ENCODE measurements at regions not wholly inside any gene's neighbourhood (a gene's known extent, or its start where the extent isn't known, plus 50 kb on each side); places are given as distances from the start of the nearest gene placed in this dataset.
"Not testable (repeated sequence)": the region's sequence is repeated elsewhere in the genome, so short reads cannot be mapped to it uniquely, and the experiment has no call there.

DNA sequence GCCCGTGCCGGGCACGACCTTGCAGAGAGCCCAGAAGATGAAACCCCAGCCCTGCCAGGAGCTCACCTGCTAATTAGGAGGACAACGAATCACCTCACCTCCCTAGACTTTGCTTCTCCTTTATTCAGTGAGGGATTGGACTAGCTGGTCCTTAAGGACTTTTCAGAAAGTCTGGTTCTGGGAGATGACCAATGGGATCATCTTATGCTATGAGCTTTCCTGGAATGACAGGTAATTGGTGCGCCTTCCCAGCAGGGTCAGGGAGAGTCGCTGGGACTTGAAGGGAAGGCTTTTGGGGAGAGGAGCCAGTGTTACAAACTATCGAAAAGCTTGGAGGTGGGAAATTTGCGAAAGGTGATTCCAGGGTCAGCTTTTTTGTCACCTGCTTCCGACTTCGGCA is 159.1 kb downstream of the KLRB1 start:
- peak; percentile 8 for DNase-seq

DNA sequence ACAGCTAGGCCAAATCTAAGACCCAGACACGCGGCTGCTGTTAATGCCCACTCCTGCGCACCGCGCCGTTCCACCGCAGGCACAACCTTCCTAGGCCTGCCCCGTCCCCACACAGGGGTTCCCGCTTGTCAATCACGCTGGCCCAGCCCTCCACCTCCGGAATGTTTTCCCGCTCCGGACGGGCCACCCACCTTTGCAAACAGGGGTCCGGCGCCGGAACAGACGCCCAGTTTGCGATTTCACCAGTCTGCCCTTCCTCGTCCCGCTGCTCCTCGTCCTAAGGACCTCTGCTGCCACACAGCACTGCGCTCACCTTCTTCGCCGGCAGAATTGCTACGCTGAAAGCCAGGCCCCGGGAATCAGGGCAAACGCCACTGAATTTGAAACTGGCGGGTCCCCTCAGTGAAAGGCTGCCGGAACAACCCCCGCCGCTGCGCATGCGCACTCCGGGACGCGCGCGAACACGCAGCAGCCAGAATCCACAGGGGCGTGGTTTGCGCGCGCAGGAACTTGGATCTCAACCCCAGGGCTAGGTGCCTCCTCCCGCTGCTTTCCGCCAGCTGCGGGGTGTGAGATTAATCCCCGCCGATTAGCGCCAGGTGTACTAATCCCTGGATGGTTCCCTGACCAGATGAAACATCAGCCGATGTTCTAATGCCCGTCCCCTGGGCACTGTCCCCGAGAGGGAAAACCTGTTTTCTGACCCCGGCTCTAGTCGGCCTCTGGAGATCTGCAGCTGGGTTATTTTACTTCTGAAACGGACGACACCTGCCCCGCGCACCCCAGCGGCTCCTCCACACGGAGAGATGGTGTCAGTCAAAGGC is 159.7 kb downstream of the KLRB1 start:
- peak; percentile 63 for DNase-seq

DNA sequence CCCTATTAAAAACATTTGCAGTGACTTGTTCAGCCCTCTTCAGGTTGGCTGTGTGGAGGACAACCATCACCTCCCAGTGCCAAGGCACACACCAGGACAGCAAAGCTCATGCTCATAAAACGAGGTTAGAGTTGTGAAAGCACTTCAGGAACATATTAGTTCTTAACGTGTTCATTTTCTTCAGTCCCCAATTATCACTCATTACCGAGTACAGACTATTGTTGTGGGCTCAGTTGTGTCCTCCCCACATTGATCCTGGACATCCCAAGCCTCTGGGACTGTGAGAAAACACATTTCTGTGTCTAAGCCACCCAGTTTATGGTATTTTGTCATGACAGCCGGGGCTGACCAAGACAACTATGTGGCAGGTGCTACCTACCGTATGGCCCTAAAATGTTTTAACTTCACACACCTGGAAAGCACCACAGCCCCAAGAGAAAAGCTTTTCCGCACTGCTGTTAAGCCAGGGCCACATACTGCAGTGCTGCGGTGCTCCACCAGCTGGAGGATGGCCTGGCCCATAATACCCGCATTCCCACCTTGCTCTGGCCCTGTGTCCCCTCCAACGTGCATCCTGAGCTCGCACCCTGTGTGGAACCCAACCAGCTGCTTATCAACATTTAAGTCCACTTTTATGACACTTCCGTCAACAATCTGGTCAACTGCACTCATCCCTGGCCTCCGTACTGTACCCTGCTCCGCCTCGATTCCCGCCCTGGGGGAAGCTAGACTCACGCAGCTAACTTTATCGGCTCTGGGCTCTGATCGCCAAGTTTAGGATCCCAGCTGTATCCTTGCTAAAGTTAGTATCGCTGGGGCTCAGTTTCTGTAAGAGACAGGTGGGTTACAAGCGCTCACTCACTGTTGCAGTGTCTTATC is 160.6 kb downstream of the KLRB1 start:
- not testable (repeated sequence) for DNase-seq

DNA sequence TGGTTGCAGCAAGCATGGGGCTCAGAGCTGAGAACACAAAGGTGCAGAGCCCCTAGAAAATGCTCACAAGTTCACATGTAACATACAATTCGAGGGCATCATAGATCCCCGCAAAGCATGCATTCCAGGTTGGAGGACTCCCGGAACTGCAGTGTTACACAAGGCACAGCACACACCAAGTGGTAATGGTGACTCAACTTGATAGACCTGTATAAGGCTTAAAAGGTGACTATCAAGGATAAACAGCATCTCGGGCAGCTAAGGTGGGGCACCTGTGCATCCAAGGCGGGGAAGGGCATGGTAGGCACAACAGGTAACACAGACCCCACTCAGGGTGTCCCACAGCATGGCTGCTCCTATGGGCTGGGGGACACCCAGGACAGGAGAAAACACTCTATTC is 167.3 kb downstream of the KLRB1 start:
- not testable (repeated sequence) for DNase-seq

DNA sequence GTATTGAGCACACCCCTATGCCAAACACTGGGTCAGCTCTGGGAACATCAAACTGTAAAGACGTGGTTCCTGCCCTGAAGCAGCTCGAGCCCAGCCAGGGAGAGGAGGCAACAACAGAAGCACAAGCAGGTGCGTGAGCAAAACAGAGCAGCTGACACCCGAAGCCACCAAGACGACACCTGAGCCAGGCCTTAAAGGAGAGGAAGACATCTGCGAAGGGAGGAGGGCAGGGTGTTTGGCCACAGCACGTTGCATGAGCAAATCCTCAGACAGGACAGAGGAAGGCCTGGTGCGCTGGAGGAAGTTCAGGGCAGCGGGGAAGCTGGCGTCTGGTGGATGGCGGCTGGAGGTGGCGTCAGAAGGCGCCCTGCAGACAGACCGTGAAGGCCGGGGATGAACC is 172.0 kb downstream of the KLRB1 start:
- DNase-seq = not testable (repeated sequence)

DNA sequence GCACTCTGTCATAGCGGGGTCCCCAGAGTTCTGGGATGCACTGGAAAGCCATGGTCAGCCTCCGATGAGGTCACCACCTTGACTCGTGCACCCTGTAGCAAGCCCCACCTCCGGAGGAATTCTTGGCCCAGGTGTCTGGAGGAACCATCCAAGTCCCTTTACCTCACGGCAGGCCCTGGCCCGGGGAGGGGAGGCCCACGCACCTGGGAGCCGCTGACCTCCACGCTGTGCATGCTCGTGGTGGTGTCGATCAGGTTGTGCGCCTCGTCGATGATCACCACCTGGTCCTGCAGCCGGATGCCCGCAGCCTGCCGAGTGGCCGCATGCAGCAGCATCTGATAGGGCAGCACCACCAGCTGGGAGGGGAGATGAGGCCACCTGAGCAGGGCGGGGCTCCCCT is 177.3 kb downstream of the KLRB1 start:
- DNase-seq = not testable (repeated sequence)

DNA sequence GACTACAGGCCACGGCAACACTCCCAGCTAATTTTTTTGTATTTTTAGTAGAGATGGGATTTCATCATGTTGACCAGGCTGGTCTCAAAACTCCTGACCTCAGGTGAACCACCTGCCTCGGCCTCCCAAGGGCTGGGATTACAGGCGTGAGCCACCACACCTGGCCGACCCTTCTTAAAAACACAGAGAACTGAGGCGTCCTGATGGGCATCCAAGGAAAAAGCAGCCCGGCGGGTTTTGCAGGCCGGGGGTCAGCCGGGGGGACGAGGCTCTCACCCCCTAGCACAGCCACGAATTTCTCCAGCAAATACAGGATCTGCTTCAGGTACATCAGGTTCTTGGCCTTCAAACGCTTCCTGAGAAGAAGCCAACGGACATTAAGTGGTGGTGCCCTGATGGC is 178.9 kb downstream of the KLRB1 start:
- not testable (repeated sequence) for DNase-seq

DNA sequence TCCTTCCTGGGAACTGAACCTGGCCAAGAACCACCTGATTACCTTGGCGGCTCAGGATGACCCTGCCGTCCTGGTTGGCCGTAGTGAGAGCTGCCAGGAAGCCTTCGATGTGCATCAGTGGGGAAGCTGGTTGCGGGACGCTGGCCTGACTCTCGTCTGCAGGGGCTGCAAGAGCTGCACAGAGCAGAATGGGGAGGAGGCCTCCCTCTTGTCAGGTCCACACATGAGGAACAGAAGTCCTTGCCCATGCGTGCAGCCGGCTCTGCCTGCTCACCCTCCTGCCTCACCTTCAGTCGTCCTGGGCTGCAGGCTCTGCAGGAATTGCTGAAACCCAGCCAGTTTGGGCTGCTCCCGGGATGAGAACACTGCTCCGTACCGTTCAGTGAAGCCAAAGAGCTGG is 182.3 kb downstream of the KLRB1 start:
- DNase-seq = not testable (repeated sequence)

DNA sequence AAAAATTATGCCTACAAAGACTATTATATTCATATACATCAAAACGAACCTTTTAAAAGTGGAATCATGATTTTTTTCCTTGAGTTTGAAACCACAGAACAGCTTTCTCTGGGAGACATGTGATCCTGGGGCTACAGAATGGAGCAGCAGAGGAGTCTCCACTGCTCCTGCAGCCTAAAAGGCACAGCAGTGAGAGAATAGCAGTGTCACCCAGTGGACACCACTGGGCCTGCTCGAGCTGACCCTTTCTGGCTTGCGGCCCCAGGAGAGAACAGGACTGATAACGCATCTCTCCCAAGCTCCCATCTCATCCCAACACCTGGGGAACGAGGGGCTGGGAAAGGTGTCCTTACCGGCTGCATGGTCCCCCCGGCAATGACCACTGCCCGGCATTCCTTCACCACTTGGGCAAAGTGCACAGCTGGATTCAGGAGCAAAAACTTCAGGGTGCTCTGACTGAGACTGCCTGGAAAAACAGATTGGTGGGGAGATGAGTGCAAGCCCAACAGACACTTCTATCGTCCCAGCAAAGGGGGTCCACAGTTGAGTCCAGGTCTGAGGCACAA is 183.5 kb downstream of the KLRB1 start:
- not testable (repeated sequence) for DNase-seq

DNA sequence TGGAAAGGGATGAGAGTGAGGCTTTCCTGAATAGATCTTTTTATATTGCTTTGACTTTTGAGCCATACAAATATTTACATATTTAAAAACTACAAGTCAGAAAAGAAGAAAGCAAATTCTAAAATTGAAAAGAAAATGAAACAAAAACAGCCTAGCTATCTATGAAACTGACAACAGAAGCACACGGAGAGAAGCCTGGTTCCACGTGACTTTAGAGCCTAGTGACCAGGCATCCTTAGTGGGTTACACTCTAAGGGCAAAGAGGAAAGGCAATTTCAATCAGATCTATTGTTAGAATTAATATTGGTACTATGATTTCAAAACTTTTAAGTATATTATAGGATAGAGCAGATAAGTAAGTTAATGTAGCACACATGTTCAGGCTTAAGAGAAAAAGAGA is 185.0 kb downstream of the KLRB1 start:
- DNase-seq = not testable (repeated sequence)

DNA sequence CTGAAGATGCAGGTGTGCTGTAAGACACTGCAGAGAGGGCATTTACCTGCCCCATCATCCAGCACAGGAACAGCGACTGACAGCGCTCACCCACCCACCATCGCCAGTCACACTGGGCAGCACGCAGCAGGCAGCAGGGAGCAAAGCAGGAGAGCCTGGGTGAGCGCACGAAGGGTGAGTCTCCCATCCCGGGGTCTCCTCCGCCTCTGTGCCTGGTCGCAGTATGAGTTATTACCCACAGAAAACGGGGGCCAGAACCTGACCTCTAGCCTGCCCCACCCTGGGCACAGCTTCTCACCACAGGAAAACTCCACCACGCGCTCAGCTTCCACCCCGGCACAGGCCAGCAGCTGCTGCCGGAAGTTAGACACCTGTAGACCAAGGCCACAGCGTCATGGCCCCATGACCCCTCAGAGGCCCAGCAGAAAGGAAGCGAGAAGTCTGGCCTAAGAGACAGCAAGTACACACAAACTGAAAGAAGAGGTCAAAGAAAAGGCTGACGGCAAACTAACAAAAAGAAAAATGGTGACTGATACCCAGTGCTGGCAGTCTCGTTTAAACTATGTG is 186.1 kb downstream of the KLRB1 start:
- not testable (repeated sequence) for DNase-seq

DNA sequence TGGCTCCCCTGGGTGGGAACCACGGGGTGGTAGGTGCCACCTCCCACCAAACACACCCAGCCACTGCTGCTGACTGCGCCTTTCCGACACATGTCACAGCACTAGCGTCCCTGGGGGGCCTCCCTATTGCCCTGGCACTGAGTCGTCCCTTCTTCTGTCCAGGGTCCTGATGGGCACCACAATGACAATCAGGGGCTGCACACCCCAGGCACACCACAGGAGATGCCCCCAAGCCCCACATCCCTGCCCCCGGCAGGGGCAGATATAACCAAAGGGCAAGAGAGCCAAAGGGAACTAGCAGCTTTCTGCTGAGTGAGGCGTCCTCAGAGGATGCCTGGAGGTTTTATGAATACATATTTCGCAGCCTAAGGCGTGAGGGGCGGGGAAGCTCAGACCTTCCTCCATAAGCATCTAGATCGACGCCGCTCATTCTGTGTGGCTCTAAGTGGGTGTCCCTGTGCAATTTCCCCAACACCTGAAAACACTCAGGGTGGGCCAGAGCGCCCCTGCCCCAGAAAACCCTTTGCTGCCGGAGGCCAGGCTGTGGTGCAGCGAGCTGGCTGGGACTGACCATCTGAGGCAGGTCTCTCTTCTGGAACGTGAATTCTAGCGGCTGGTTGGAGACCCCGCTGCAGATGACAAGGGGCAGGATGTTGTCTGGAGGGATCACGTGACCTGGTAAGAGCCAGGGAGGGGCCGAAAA is 186.7 kb downstream of the KLRB1 start:
- not testable (repeated sequence) for DNase-seq

DNA sequence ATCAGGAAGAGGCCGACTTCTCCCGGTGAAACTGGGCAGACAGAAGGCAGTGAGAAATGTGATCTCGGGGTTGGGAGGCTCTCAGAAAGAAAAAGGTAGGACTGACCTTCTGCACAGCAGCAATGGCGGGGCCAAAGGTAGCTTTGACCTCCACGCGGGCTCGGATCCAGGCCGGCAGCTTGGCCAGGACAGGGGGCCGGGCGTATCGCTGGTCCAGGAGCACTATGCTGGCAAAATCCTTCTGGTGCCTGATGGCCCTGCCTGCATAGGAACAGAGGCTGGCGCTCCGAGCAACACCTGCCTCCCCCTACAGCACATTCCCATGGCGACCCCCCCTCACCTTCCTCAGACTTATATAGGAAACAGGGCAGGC is 189.1 kb downstream of the KLRB1 start:
- not testable (repeated sequence) for DNase-seq

DNA sequence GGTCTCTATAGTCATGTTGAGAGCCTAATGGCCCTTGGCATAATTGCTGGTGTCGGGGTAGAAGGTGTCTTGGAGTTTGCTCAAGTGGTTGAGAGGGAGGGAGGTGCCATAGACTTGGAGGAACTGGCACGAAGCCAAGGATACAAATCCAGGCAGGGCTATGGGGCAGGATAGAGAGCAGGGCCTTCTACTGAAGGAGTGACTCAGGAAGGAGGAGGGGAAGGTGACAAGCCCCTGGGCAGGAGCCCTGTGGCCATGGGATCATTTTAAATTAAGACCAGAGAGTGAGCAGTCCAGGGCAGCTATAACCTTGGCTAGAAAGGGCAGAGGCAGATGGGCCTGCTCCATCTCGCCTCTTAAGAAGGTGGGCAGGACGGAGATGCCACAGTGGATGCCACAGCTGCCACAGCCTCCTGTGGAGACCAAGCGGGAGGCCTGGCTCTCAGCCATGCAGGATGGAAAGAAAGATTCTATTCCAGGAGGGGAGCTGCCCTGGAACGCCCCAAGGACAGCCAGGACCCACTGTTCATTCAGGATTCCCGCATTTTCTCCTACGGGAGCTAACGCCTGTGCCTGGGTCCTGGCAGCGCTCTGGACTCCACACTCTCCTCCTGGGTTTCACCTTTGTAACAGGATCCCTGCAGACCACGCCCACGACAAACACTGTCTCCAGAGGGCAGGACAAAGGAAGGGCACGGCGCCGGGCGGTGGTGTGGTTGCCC is 189.6 kb downstream of the KLRB1 start:
- not testable (repeated sequence) for DNase-seq

DNA sequence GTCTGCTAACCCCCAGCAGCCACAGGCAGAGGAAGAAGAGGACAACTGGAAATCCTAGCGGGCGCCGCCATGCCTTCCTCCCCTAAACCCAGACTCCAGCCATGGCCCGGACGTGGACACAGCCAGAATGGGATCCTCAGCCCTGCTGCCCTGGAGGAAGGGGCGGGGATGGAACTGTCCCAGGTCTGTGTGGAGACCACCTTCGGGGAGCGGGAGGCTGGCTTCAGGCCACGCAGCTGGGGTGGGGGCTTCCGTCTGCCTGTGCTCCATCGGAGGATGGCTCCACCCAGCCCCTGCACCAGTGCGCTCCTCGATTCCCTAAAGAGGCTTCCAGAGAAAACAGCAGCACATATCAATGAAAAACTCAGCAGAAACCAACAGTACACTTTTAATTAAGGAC is 190.4 kb downstream of the KLRB1 start:
- DNase-seq = not testable (repeated sequence)

DNA sequence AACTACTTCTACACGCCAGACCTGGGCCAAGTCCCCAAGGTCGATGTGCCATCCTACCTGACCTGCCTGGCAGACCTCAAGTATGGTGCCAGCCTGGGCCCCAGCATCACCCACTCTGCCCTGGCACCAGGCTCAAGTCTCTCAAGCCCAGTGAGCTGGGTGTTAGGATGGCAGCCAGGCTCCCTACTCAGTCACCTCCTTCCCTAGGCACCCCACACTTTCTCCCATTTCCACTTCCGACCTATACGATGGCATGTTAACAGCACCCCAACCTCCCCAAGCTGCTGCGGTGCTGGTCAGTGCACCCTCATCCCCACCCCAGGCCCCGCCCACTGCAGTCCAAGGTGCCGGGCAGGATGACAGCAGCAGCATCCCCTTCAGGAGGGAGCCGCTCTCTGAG is 191.4 kb downstream of the KLRB1 start:
- not testable (repeated sequence) for DNase-seq

DNA sequence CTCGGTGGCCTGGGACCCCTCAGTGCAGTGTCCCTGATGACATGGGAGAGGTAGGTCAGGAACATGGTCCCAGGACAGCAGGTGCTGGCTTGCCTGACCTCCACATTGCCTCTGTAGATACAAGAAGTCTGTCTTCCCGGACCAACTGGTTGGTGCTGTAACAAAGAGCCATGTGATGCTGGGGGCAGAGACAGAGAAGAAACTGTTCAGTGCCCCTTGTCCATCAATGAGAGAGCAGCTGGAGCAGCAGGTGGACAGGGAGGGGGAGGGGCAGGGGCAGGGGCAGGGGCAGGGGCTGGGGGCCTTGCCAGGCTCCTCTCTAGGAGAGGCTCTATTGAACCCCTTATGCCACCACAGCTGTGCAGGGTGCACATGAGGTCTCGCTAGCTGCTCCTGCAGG is 191.8 kb downstream of the KLRB1 start:
- not testable (repeated sequence) for DNase-seq

DNA sequence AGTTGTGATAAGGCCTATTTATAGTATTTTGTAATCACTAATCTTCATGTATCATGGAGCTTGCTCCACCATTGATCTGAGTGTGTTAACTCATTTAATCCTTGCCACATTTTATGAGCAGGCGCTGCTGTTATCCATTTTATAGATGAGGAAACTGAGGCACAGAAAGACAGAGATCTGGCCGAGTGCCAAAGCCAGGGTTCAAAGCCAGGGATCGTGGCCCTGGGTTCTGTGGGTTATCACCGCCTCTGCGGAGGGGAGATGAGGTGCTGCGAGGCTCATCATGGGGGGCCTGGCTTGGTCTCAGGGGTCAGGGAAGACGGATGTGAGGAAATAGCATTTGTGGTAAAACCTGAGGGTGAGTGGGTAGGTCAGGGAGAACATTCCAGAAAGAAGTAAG is 193.9 kb downstream of the KLRB1 start:
- DNase-seq = not testable (repeated sequence)

DNA sequence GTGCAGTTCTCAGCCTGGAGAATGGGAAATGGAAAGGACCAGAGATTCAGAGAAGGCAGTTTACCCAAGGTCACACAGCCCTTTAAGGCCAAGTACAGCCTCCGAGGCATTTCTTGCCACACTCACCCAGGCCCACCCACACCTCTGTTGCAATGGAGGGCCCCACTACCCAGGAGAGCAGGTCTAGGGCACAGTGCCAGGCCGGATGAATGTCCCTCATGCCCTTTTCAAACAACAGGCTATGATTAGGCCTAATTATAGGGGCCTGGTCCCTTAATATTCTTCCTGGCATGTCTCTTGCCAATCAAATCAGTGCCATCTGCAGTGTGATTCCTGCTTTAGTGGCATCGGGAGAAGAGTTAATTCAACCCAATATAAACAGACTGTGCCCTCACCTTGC is 195.3 kb downstream of the KLRB1 start:
- not testable (repeated sequence) for DNase-seq

DNA sequence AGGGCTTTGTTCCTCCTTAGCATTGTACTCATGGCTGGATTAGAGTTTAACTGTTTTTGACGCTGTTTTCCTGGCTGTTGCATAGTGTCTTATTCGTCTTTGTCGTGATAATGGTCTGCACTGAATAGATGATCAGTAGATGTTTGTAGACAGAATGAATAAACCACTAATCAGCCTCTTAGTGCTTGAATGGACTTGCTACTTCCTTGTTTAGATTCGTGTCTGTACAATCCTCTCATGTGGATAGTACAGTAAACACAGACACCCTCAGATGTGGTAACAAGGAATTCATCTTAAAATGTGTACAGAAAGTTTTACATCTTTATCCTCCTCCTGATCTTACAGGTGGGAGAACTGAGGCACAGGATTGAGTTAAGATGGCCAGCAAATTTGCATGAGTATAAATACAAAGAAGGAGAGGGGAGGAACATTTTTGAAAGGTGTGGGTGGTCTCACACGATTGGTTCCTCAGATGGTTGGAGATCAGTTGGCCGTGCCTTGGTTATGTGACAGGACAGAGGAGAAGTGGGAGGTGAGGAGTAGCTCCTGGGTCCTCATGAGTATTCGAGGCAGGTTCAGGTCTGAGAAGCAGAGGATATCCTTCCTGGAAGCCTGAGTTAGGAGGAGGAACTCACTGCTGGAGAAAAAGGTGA is 196.0 kb downstream of the KLRB1 start:
- not testable (repeated sequence) for DNase-seq

DNA sequence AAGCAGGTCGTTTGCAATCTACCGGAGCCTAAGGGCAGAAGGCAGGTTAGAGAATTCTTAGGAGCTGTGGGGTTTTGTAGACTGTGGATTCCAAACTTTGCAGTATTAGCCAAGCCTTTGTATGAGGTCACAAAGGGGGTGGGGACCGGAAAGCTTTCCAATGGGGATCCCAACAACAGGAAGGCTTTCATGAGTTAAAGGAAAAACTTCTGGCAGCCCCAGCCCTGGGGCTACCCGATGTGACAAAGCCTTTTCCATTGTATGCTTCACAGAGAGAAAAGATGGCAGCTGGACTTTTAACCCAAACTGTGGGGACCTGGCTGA is 199.2 kb upstream of the PZP start:
- DNase-seq = not testable (repeated sequence)
